NT2/D1 (cell line): ENCODE measurements at regions not wholly inside any gene's neighbourhood (a gene's known extent, or its start where the extent isn't known, plus 50 kb on each side); places are given as distances from the start of the nearest gene placed in this dataset.

Experiments used
- YY1 ChIP-seq: IDR thresholded peaks from 2 replicates; pipeline ENCODE4 v1.6.1; 2011; ENCODE audit not compliant: insufficient read length, insufficient read depth
- ZNF274 ChIP-seq: IDR thresholded peaks from 2 replicates; pipeline ENCODE4 v1.6.1; 2011; ENCODE audit warnings: mild to moderate bottlenecking, low read depth, low read length

GRCh38 chr22:26937213-26937612 lies 279.8 kb downstream of the MIAT start:
- TF ChIP-seq ZNF274 (no peak), YY1 (no peak)
